Vagina (tissue), 2 donors: ENCODE measurements at regions not wholly inside any gene's neighbourhood (a gene's known extent, or its start where the extent isn't known, plus 50 kb on each side); places are given as distances from the start of the nearest gene placed in this dataset.
"Not testable (repeated sequence)": the region's sequence is repeated elsewhere in the genome, so short reads cannot be mapped to it uniquely, and the experiment has no call there.

Experiments used
- DNase-seq, 2 donors: peaks; one replicate each; pipeline ENCODE4 v3.0.0-alpha.2; 2017; ENCODE audit errors: extremely low spot score in 2 of 2
- H3K27ac ChIP-seq: fragments of 200-600 bp; sonication (generic); one replicate; pipeline ENCODE4 v1.5.1; 2019
- H3K27me3 ChIP-seq: fragments of 200-600 bp; sonication (generic); one replicate; pipeline ENCODE4 v1.5.1; 2019
- H3K36me3 ChIP-seq, 2 donors: fragments of 200-600 bp; sonication (generic); one replicate each; pipeline ENCODE4 v1.5.1; 2017 to 2019
- H3K4me1 ChIP-seq: fragments of 200-600 bp; sonication (generic); one replicate; pipeline ENCODE4 v1.5.1; 2019
- H3K4me3 ChIP-seq, 2 donors: fragments of 200-600 bp; sonication (generic); 1 replicate in 1 of 2; 2 replicates in 1 of 2; pipeline ENCODE4 v1.5.1; 2016 to 2019
- H3K9me3 ChIP-seq: fragments of 200-600 bp; sonication (generic); one replicate; pipeline ENCODE4 v1.5.1; 2019
- CTCF ChIP-seq, 3 experiments: fragments of 450-650 bp in 2 of 3; fragments of 200-600 bp in 1 of 3; sonication (generic) in 1 of 3; IDR thresholded peaks; one replicate each; pipeline ENCODE4 v1.5.1; 2017 to 2019; ENCODE audit warnings: antibody characterized with exemption in 3 of 3, mild to moderate bottlenecking in 2 of 3, moderate library complexity in 2 of 3
- POLR2A ChIP-seq, 2 donors: fragments of 450-650 bp; IDR thresholded peaks; one replicate each; pipeline ENCODE4 v1.6.1; 2017; ENCODE audit warnings: antibody characterized with exemption in 2 of 2, mild to moderate bottlenecking in 2 of 2, moderate library complexity in 2 of 2
- POLR2AphosphoS5 ChIP-seq, 2 donors: sonication (generic); formaldehyde crosslinking; IDR thresholded peaks; one replicate each; pipeline ENCODE4 v1.9.0; 2017; ENCODE audit warnings: antibody characterized with exemption in 2 of 2, mild to moderate bottlenecking in 2 of 2, low read depth in 1 of 2; ENCODE audit not compliant: insufficient read depth in 1 of 2
- intact Hi-C: fragments of 100-400 bp; cut with DNase I; formaldehyde crosslinking; loops from one replicate; pipeline ENCODE4 v1.15.1; 2023

GRCh38 chr3:48070030-48070429, 53.8 kb upstream of the MAP4 start:
- no peak overlapping the region for H3K27ac ChIP-seq
- peaks cover 0 to 9% of the 10 kb centered on the region in 2 donors for H3K36me3 ChIP-seq
- H3K9me3 ChIP-seq = no peaks in the 10 kb centered on the region
- H3K4me3 ChIP-seq = no peak overlapping the region
- H3K27me3 ChIP-seq = no peaks in the 10 kb centered on the region
- no peak for DNase-seq
- no peak for TF ChIP-seq CTCF (IDR thresholded peaks at IDR 0.05)
- no peak for TF ChIP-seq POLR2A (IDR thresholded peaks at IDR 0.05)
- no peak for TF ChIP-seq POLR2AphosphoS5 (IDR thresholded peaks at IDR 0.05; ENCODE audit: insufficient read depth in 1 of 2, low read depth in 1 of 2)
- peaks cover 24% of the 10 kb centered on the region for H3K4me1 ChIP-seq
- intact Hi-C loops = no loop called here

- Histone ChIP-seq H3K36me3 (peaks cover 0 to 9% of the 10 kb centered on the region in 2 donors), H3K27me3 (no peaks in the 10 kb centered on the region), H3K27ac (no peak overlapping the region), H3K4me3 (no peak overlapping the region), H3K9me3 (no peaks in the 10 kb centered on the region), H3K4me1 (peaks cover 31% of the 10 kb centered on the region)
- DNase-seq = no peak
- TF ChIP-seq POLR2AphosphoS5 (IDR thresholded peaks at IDR 0.05; ENCODE audit: insufficient read depth in 1 of 2, low read depth in 1 of 2) (no peak), CTCF (IDR thresholded peaks at IDR 0.05) (no peak), POLR2A (IDR thresholded peaks at IDR 0.05) (no peak)
- intact Hi-C loops = no loop called here
These were observed 53.1 kb upstream of the MAP4 start for GRCh38 chr3:48069339-48069738.

GRCh38 chr3:48068886-48069285, 52.7 kb upstream of the MAP4 start:
- Histone ChIP-seq H3K27me3 (no peaks in the 10 kb centered on the region), H3K27ac (no peak overlapping the region), H3K36me3 (peaks cover 0 to 9% of the 10 kb centered on the region in 2 donors), H3K4me3 (no peak overlapping the region), H3K9me3 (no peaks in the 10 kb centered on the region), H3K4me1 (peaks cover 36% of the 10 kb centered on the region)
- intact Hi-C loops = no loop called here
- no peak for DNase-seq
- TF ChIP-seq POLR2A (IDR thresholded peaks at IDR 0.05) (no peak), POLR2AphosphoS5 (IDR thresholded peaks at IDR 0.05; ENCODE audit: insufficient read depth in 1 of 2, low read depth in 1 of 2) (no peak), CTCF (IDR thresholded peaks at IDR 0.05) (no peak)

- H3K4me1 ChIP-seq = peaks cover 41% of the 10 kb centered on the region
These were observed 52.1 kb upstream of the MAP4 start for GRCh38 chr3:48068320-48068719.

GRCh38 chr3:48067271-48067670, 51.1 kb upstream of the MAP4 start:
- no peaks in the 10 kb centered on the region for H3K9me3 ChIP-seq
- no peak overlapping the region for H3K27ac ChIP-seq
- no peak for TF ChIP-seq CTCF (IDR thresholded peaks at IDR 0.05)
- no peak for TF ChIP-seq POLR2A (IDR thresholded peaks at IDR 0.05)
- no peak for TF ChIP-seq POLR2AphosphoS5 (IDR thresholded peaks at IDR 0.05; ENCODE audit: insufficient read depth in 1 of 2, low read depth in 1 of 2)
- H3K36me3 ChIP-seq = peaks cover 0 to 9% of the 10 kb centered on the region in 2 donors
- intact Hi-C loops = no loop called here
- DNase-seq = no peak
- no peak overlapping the region for H3K4me3 ChIP-seq
- no peaks in the 10 kb centered on the region for H3K27me3 ChIP-seq
- H3K4me1 ChIP-seq = peaks cover 44% of the 10 kb centered on the region

More at GRCh38 chr3:48068320-48068719, 52.1 kb upstream of the MAP4 start:
- DNase-seq, H3K4me3 ChIP-seq, H3K36me3 ChIP-seq, H3K27ac ChIP-seq, H3K27me3 ChIP-seq, intact Hi-C loops, H3K9me3 ChIP-seq: not testable (repeated sequence)
